A673 (cell line): ENCODE measurements at regions not wholly inside any gene's neighbourhood (a gene's known extent, or its start where the extent isn't known, plus 50 kb on each side); places are given as distances from the start of the nearest gene placed in this dataset.

Source experiments
- BruUV-seq: library from RNA; stranded (reverse); fragments of 400-500 nt; replicated peaks from 2 replicates; lab custom pipeline; 2021; lab: Mats Ljungman, UMichigan
- CTCF ChIA-PET: fragments of 300-600 bp; sonication (Branson Sonifier 250); formaldehyde crosslinking; loops from one replicate; lab custom pipeline; 2022; ENCODE audit warnings: antibody characterized with exemption; lab: Charles Lee
- POLR2A ChIA-PET: fragments of 300-600 bp; sonication (Branson Sonifier 250); formaldehyde crosslinking; loops from one replicate; lab custom pipeline; 2022; ENCODE audit warnings: antibody characterized with exemption; ENCODE audit not compliant: low non-redundant PET; lab: Charles Lee
- DNase-seq: peaks from one replicate; pipeline ENCODE4 v3.0.0-alpha.2; 2015; ENCODE audit warnings: low spot score
- H3K27ac ChIP-seq: fragments of 200-600 bp; sonication (generic); 2 replicates; pipeline ENCODE4 v1.5.1; 2016; ENCODE audit warnings: mixed run types, low read depth, mild to moderate bottlenecking, mixed read lengths, antibody characterized with exemption, low read length; ENCODE audit not compliant: poor library complexity, severe bottlenecking
- H3K27me3 ChIP-seq: fragments of 200-600 bp; sonication (generic); replicated peaks from 2 replicates; pipeline ENCODE4 v1.6.1; 2017; ENCODE audit warnings: mixed run types, low read depth, mild to moderate bottlenecking, mixed read lengths, antibody characterized with exemption, low read length; ENCODE audit not compliant: insufficient read depth, poor library complexity
- H3K36me3 ChIP-seq: fragments of 200-600 bp; sonication (generic); 2 replicates; pipeline ENCODE4 v1.6.1; 2016; ENCODE audit warnings: mixed run types, mild to moderate bottlenecking, mixed read lengths, antibody characterized with exemption, low read length; ENCODE audit not compliant: insufficient read depth, poor library complexity, severe bottlenecking
- H3K4me1 ChIP-seq: fragments of 200-600 bp; sonication (generic); 2 replicates; pipeline ENCODE4 v1.6.1; 2017; ENCODE audit warnings: mixed run types, mild to moderate bottlenecking, mixed read lengths, antibody characterized with exemption, low read length; ENCODE audit not compliant: insufficient read depth, poor library complexity, severe bottlenecking
- H3K4me3 ChIP-seq: fragments of 200-600 bp; sonication (generic); 2 replicates; pipeline ENCODE4 v1.5.1; 2016; ENCODE audit warnings: low read depth, mixed run types, mild to moderate bottlenecking, mixed read lengths, low read length; ENCODE audit not compliant: poor library complexity, severe bottlenecking
- H3K9me3 ChIP-seq: fragments of 200-600 bp; sonication (generic); 2 replicates; pipeline ENCODE4 v1.6.1; 2016; ENCODE audit warnings: mixed run types, low read depth, mild to moderate bottlenecking, mixed read lengths, antibody characterized with exemption, low read length; ENCODE audit not compliant: poor library complexity, severe bottlenecking
- CTCF ChIP-seq: fragments of 300-800, 200-600 bp; sonication (generic); conservative IDR thresholded peaks from 2 replicates; pipeline ENCODE4 v1.5.1; 2017; ENCODE audit warnings: low read depth, mild to moderate bottlenecking, antibody characterized with exemption, low read length, moderate library complexity, mixed read lengths
- EZH2 ChIP-seq: fragments of 200-600 bp; sonication (generic); IDR thresholded peaks from 2 replicates; pipeline ENCODE4 v1.6.1; 2017; ENCODE audit warnings: borderline replicate concordance, low read depth, mild to moderate bottlenecking, mixed read lengths, antibody characterized with exemption, low read length; ENCODE audit not compliant: poor library complexity, severe bottlenecking
- intact Hi-C: fragments of 100-400 bp; cut with micrococcal nuclease; formaldehyde crosslinking; loops from one replicate; pipeline ENCODE4 v1.10.0; 2022; ENCODE audit not compliant: unreplicated experiment

DNA sequence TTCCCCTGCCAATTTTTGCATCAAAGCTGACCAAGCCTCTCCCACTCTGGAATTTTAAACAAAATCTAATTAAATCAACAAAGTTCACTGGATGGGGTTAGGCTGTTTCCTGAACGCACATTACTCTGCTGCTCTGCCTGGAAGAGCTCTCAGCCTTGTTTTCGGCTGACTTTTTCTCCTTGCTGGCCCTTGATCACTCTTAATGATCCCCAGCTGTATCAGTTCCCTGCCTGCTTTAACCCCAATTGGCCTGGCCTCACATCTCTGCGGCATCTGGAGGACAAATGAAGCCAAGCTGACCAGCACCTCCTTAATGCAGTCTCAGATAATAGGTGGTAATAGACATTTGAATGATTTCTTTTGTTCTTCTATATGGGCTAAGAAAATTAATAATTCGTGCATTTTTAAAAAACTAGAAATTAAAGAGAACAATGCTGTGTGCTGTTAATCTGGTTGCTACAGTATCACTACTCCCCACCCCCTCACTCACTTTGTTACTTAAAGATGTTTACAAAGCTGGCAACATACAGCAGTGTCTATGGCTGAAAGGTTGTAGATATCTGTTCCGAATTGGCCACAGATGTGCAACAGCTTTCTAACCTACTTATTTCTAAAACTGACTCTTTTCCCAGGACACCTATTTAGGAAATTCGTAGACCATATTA lies 415.2 kb upstream of the KCNH7 start:
- Histone ChIP-seq H3K9me3 (no peaks in the 10 kb centered on the region), H3K36me3 (no peaks in the 10 kb centered on the region), H3K4me1 (no peaks in the 10 kb centered on the region), H3K27ac (no peak overlapping the region), H3K27me3 (peaks cover 22% of the 10 kb centered on the region), H3K4me3 (no peak overlapping the region)
- no TSS peak for BruUV-seq
- CTCF ChIA-PET, result no interaction called here
- TF ChIP-seq CTCF (no peak), EZH2 (no peak)
- no peak for DNase-seq
- POLR2A ChIA-PET, result no interaction called here
- intact Hi-C loops, result no loop called here

GRCh38 chr2:163252199-163252598 lies 413.6 kb upstream of the KCNH7 start:
- no peaks in the 10 kb centered on the region for H3K4me1 ChIP-seq
- H3K27ac ChIP-seq, result no peak overlapping the region
- CTCF ChIA-PET, result no interaction called here
- TF ChIP-seq EZH2 (no peak), CTCF (no peak)
- POLR2A ChIA-PET, result no interaction called here
- BruUV-seq, result no TSS peak
- H3K4me3 ChIP-seq, result no peak overlapping the region
- H3K36me3 ChIP-seq, result no peaks in the 10 kb centered on the region
- H3K9me3 ChIP-seq, result no peaks in the 10 kb centered on the region
- intact Hi-C loops, result no loop called here
- DNase-seq, result no peak
- H3K27me3 ChIP-seq, result peaks cover 10% of the 10 kb centered on the region

DNA sequence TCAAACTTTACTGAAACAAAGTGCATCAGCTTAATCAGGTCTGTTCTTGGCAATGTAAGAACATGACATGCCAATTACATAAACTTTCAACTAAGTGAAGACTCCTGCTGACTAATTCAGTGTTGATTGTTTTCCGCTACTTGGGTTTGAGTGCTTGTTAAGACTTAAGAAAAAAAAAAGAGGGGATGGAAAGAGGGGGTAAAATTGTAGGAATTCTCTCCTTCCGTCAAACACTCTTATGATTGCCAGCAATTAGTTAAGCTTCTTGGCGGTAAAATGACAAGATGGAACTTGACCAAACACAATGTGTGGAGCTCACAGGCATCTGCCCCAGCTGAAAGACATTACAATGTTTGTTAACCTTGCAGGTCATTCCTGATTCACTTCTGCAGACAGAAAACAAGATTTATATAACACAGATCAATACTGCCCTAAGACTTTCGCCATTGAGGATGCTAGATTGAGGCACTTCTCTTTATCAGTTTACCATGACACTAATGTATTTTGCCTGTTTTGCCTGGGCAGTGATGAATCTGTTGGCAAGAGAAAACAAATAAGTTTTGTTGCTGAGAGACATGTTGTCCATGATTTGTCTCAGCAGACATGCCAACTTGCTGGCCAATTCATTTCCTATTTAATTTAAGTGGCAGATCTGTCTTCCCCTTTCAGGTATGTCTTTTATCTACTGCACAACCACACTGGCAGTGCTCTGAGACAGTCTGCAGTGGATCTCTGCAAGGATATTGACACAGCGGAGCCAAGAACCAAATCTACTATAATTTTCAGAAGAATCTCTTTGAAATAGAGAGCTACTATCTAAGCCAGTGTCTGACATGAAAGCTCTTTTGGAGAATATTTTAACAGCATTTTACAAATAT lies 410.0 kb upstream of the KCNH7 start:
- no peak for TF ChIP-seq CTCF
- no peaks in the 10 kb centered on the region for H3K4me1 ChIP-seq
- H3K9me3 ChIP-seq, result no peaks in the 10 kb centered on the region
- H3K4me3 ChIP-seq, result no peak overlapping the region
- H3K27ac ChIP-seq, result no peak overlapping the region
- CTCF ChIA-PET, result no interaction called here
- DNase-seq, result no peak
- POLR2A ChIA-PET, result no interaction called here
- no peaks in the 10 kb centered on the region for H3K36me3 ChIP-seq
- BruUV-seq, result no TSS peak
- peaks cover 15% of the 10 kb centered on the region for H3K27me3 ChIP-seq
- intact Hi-C loops, result no loop called here
